ENCODE measurements at regions not wholly inside any gene's neighbourhood (a gene's known extent, or its start where the extent isn't known, plus 50 kb on each side); places are given as distances from the start of the nearest gene placed in this dataset.

DNA sequence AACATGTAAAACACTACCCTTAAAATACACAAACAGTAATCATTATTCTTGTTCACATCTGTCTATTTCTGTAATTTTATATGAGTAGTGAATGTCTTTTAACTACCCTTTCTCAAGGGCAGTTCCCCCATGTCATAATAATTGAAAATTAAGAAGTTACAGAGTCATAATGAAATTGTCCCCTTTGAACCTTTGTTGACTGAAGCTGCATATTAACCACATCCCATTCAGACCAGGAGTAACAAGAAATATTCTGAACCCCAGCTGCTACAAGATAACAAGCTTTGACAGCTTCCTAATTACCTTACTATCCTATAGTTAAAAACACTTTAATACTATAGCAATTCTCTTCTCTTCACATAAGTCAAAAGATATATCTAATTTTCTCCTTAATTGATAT, 635.9 kb upstream of the SUCLG2 start:
- no peak for DNase-seq
- H3K36me3 Mint-ChIP-seq (ENCODE audit: low read depth): no peaks in the 10 kb centered on the region
- intact Hi-C loops (cut with micrococcal nuclease): no loop called here
- H3K27me3 Mint-ChIP-seq: no peaks in the 10 kb centered on the region
- TF ChIP-seq, protein P1, sequence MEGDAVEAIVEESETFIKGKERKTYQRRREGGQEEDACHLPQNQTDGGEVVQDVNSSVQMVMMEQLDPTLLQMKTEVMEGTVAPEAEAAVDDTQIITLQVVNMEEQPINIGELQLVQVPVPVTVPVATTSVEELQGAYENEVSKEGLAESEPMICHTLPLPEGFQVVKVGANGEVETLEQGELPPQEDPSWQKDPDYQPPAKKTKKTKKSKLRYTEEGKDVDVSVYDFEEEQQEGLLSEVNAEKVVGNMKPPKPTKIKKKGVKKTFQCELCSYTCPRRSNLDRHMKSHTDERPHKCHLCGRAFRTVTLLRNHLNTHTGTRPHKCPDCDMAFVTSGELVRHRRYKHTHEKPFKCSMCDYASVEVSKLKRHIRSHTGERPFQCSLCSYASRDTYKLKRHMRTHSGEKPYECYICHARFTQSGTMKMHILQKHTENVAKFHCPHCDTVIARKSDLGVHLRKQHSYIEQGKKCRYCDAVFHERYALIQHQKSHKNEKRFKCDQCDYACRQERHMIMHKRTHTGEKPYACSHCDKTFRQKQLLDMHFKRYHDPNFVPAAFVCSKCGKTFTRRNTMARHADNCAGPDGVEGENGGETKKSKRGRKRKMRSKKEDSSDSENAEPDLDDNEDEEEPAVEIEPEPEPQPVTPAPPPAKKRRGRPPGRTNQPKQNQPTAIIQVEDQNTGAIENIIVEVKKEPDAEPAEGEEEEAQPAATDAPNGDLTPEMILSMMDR (IDR thresholded peaks at IDR 0.05): no peak
- H3K9me3 Mint-ChIP-seq: no peaks in the 10 kb centered on the region
- CTCF ChIA-PET: no interaction called here
- POLR2A ChIA-PET: no interaction called here
- no peaks in the 10 kb centered on the region for H3K4me1 Mint-ChIP-seq
- H3K27ac Mint-ChIP-seq: no peak overlapping the region
- no peak overlapping the region for H3K4me3 Mint-ChIP-seq
- no peak for ATAC-seq (ENCODE audit: low read depth)

DNA sequence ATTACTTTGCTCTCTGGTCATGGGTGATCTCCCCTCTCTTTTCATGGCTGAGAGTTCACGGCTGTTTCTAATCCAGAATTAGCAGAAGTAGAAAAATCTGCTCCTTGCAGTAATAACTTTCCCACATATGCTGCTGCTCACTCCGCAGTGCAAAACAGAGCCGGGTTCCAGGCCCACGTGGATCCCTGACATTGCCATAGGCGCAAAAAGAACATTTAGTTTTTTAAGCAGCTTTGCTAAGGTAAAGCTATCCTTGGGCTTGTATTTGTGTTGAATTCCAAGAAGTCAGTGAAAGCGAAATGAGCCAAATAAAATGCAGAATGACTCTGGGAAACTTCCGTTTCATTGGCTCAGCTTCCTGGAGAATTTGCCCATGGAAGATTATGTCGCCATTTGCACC, 633.7 kb upstream of the SUCLG2 start:
- CTCF ChIA-PET: no interaction called here
- no peaks in the 10 kb centered on the region for H3K9me3 Mint-ChIP-seq
- ATAC-seq (ENCODE audit: low read depth) (no peak), DNase-seq (no peak)
- TF ChIP-seq, protein P1 (IDR thresholded peaks at IDR 0.05): no peak
- no peaks in the 10 kb centered on the region for H3K27me3 Mint-ChIP-seq
- H3K27ac Mint-ChIP-seq: no peak overlapping the region
- H3K4me3 Mint-ChIP-seq: no peak overlapping the region
- intact Hi-C loops (cut with micrococcal nuclease): no loop called here
- H3K36me3 Mint-ChIP-seq (ENCODE audit: low read depth): no peaks in the 10 kb centered on the region
- POLR2A ChIA-PET: no interaction called here
- no peaks in the 10 kb centered on the region for H3K4me1 Mint-ChIP-seq

DNA sequence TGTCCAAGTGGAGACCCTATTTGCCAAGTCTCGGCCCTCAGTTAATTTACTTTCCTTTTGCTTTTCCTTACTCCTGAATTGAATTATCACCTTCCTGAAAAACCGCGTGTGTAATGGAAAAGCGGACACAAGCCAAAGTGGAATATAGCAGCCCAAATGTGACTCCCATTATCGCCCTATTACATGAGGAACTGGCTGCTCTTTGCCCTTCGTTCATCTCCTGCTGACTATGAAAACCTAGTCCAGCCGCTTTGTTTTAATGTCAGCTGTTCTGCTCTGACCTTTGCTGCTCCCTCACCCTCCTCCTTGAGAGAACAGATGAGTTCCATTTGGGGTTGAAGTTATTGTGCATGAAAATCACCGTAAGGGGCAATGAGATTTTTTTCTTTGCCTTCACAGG, 632.7 kb upstream of the SUCLG2 start:
- Mint-ChIP-seq H3K4me3 (no peak overlapping the region), H3K9me3 (no peaks in the 10 kb centered on the region), H3K4me1 (no peaks in the 10 kb centered on the region), H3K27ac (no peak overlapping the region), H3K36me3 (ENCODE audit: low read depth) (no peaks in the 10 kb centered on the region), H3K27me3 (no peaks in the 10 kb centered on the region)
- intact Hi-C loops (cut with micrococcal nuclease): no loop called here
- DNase-seq: no peak
- TF ChIP-seq, protein P1 (IDR thresholded peaks at IDR 0.05): no peak
- POLR2A ChIA-PET: no interaction called here
- no peak for ATAC-seq (ENCODE audit: low read depth)
- CTCF ChIA-PET: no interaction called here

DNA sequence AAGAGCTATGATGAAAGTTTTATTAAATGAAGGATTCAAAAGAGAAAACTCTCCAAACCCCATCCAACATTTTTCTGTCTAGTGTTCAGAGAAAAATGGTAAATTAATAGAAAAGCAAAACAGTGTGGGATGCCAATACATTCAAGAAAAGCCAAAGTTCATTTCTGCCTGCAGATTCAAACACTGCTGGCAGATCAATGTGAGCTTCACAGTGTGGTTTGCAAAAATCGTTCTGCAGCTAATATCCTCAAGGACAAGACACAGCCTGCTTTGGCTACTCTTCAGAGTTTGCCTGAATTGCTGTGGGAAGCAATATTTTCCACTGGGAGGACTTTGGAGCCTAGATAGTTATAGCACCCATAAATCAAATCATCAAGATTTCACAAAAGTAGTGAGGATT, 619.9 kb upstream of the SUCLG2 start:
- H3K27ac Mint-ChIP-seq: no peak overlapping the region
- no peaks in the 10 kb centered on the region for H3K27me3 Mint-ChIP-seq
- intact Hi-C loops (cut with micrococcal nuclease): no loop called here
- ChIA-PET CTCF (no interaction called here), POLR2A (no interaction called here)
- ATAC-seq (ENCODE audit: low read depth) (no peak), DNase-seq (no peak)
- H3K9me3 Mint-ChIP-seq: no peaks in the 10 kb centered on the region
- no peaks in the 10 kb centered on the region for H3K36me3 Mint-ChIP-seq (ENCODE audit: low read depth)
- H3K4me1 Mint-ChIP-seq: no peaks in the 10 kb centered on the region
- no peak overlapping the region for H3K4me3 Mint-ChIP-seq
- TF ChIP-seq, protein P1 (IDR thresholded peaks at IDR 0.05): no peak

DNA sequence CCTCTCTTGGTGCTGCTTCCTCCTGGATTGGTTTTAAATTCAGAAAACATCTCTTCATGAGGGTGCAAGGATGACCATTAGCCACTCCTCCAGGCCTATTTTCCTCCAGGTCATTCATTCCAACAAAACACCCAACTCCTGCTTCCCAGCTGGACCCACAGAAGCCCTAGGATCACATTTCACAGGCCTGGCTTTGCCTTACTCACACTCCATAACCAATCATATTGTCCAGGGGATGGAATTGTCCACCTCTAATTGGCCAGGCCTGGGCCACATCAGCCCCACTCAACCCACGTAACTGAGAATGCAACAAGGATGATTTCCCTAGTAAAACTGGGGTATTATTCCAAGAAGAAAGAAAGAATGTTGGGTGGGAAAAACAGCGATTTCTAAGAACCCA, 616.7 kb upstream of the SUCLG2 start:
- DNase-seq (no peak), ATAC-seq (ENCODE audit: low read depth) (no peak)
- Mint-ChIP-seq H3K36me3 (ENCODE audit: low read depth) (no peaks in the 10 kb centered on the region), H3K9me3 (no peaks in the 10 kb centered on the region), H3K27ac (no peak overlapping the region), H3K4me3 (no peak overlapping the region), H3K4me1 (no peaks in the 10 kb centered on the region), H3K27me3 (no peaks in the 10 kb centered on the region)
- intact Hi-C loops (cut with micrococcal nuclease): no loop called here
- TF ChIP-seq, protein P1 (IDR thresholded peaks at IDR 0.05): no peak
- ChIA-PET POLR2A (no interaction called here), CTCF (no interaction called here)
